GM12864 (cell line): ENCODE measurements at regions not wholly inside any gene's neighbourhood (a gene's known extent, or its start where the extent isn't known, plus 50 kb on each side); places are given as distances from the start of the nearest gene placed in this dataset.

Source experiments
- DNase-seq: peaks from one replicate; pipeline ENCODE4 v3.0.0-alpha.2; 2011; ENCODE audit warnings: low read depth
- H3K4me3 ChIP-seq: 2 replicates; pipeline ENCODE4 v1.5.1; 2011; ENCODE audit warnings: mild to moderate bottlenecking, low read depth, low read length, control low read depth
- CTCF ChIP-seq: IDR thresholded peaks from 2 replicates; pipeline ENCODE4 v1.5.1; 2011; ENCODE audit warnings: low read depth, mild to moderate bottlenecking, moderate library complexity, low read length, control low read depth, inconsistent platforms; ENCODE audit errors: missing control alignments

- TF ChIP-seq CTCF: no peak
- no peak for DNase-seq
- no peak overlapping the region for H3K4me3 ChIP-seq
These were observed 102.5 kb downstream of the BEGAIN start for GRCh38 chr14:100484531-100485267.

- TF ChIP-seq CTCF: no peak
- H3K4me3 ChIP-seq: no peak overlapping the region
- DNase-seq: no peak
These were observed 101.0 kb downstream of the BEGAIN start for GRCh38 chr14:100486025-100486828.
